ENCODE measurements at regions not wholly inside any gene's neighbourhood (a gene's known extent, or its start where the extent isn't known, plus 50 kb on each side); places are given as distances from the start of the nearest gene placed in this dataset.

DNA sequence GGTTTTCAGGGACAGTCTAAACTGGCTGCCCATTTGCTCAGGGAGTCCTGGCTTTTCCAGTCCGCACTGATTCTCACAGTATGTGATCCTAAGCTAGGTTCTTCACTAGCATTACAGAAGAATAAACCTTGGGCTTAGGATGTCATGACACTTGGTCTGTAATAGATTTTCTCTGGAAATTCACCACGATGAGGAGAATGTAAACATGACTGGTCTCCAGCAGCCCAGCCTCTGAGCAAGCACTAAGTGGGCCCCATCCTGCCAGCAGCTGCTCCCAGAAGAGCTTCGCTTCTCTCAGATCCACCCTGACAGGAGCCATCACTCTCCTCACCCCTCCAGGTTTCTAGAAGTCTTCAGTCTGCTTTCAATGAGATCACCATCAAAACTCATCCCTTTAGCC is 103.7 kb upstream of the ZPBP start:
- no peak for ATAC-seq (ENCODE audit: low read depth)
- Mint-ChIP-seq H3K27ac (no peak overlapping the region), H3K4me3 (no peak overlapping the region), H3K27me3 (no peaks in the 10 kb centered on the region), H3K4me1 (peaks cover 24% of the 10 kb centered on the region), H3K9me3 (no peaks in the 10 kb centered on the region), H3K36me3 (ENCODE audit: low read depth) (no peaks in the 10 kb centered on the region)
- POLR2A ChIA-PET = interaction anchor here (1.0 kb wide), 2 partner anchors 48 to 52 kb away, joined by 3 to 4 read pairs; no protein-coding TSS in a partner anchor
- no peak for DNase-seq
- intact Hi-C loops (cut with micrococcal nuclease) = loop anchor here (1.0 kb wide), 1 partner anchor 48 kb away; no protein-coding TSS in a partner anchor
- CTCF ChIA-PET = interaction anchor here (0.9 to 1.2 kb wide), 2 partner anchors 9 to 41 kb away, joined by 3 to 4 read pairs; no protein-coding TSS in a partner anchor
- TF ChIP-seq, protein P1, sequence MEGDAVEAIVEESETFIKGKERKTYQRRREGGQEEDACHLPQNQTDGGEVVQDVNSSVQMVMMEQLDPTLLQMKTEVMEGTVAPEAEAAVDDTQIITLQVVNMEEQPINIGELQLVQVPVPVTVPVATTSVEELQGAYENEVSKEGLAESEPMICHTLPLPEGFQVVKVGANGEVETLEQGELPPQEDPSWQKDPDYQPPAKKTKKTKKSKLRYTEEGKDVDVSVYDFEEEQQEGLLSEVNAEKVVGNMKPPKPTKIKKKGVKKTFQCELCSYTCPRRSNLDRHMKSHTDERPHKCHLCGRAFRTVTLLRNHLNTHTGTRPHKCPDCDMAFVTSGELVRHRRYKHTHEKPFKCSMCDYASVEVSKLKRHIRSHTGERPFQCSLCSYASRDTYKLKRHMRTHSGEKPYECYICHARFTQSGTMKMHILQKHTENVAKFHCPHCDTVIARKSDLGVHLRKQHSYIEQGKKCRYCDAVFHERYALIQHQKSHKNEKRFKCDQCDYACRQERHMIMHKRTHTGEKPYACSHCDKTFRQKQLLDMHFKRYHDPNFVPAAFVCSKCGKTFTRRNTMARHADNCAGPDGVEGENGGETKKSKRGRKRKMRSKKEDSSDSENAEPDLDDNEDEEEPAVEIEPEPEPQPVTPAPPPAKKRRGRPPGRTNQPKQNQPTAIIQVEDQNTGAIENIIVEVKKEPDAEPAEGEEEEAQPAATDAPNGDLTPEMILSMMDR (IDR thresholded peaks at IDR 0.05) = no peak

DNA sequence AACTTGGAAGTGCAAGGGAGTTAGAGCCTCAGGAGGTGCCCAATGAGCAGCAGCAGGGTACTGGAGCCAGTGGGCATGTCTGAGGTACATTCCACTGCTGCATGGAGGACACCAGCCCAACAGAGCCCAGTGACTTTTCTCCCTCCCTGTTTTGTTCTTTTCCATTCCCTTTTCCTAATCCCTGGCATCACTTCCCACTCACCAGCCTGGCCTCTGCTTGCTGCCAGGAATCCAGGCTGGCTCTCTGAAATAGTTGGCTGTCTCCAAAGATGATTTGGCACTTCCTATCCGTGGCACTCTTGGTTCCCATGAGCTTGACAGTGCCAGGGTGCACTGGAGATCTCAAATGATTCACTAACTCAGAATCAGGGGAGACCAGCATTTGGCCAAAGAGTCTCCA is 97.7 kb upstream of the ZPBP start:
- no peak for DNase-seq
- H3K27me3 Mint-ChIP-seq = no peaks in the 10 kb centered on the region
- ChIA-PET POLR2A (interaction anchor here (0.6 kb wide), 1 partner anchor 93 kb away, joined by 3 read pairs; no protein-coding TSS in a partner anchor), CTCF (no interaction called here)
- H3K36me3 Mint-ChIP-seq (ENCODE audit: low read depth) = no peaks in the 10 kb centered on the region
- H3K4me1 Mint-ChIP-seq = peaks cover 10% of the 10 kb centered on the region
- peaks cover 17% of the 10 kb centered on the region for H3K9me3 Mint-ChIP-seq
- H3K4me3 Mint-ChIP-seq = no peak overlapping the region
- H3K27ac Mint-ChIP-seq = no peak overlapping the region
- TF ChIP-seq, protein P1 (IDR thresholded peaks at IDR 0.05) = no peak
- intact Hi-C loops (cut with micrococcal nuclease) = no loop called here
- no peak for ATAC-seq (ENCODE audit: low read depth)

DNA sequence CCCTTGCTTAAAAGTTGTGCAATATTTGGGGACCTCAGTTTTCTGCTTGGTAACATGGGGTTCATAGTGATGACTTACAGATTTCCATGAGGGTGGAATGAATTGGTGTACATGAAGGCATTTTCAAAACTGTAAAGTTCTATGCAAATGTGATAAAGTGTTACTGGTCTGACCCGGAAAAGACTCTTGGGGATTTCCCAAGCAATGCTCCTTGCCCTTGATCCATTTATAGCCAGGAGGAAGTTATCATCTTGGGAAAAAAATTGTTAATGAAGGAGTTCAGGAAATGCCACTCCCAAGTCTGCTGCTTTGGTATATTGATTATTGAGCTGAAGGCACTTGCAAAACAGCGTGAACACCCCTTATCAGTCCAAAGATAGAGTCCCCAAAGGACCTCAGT is 96.3 kb upstream of the ZPBP start:
- no peak for DNase-seq
- H3K4me1 Mint-ChIP-seq = peaks cover 16% of the 10 kb centered on the region
- H3K4me3 Mint-ChIP-seq = no peak overlapping the region
- peaks cover 17% of the 10 kb centered on the region for H3K9me3 Mint-ChIP-seq
- no peak overlapping the region for H3K27ac Mint-ChIP-seq
- no peaks in the 10 kb centered on the region for H3K27me3 Mint-ChIP-seq
- POLR2A ChIA-PET = interaction anchor here (1.0 kb wide), 1 partner anchor 39 kb away, joined by 3 read pairs; no protein-coding TSS in a partner anchor
- intact Hi-C loops (cut with micrococcal nuclease) = no loop called here
- ATAC-seq (ENCODE audit: low read depth) = no peak
- no peaks in the 10 kb centered on the region for H3K36me3 Mint-ChIP-seq (ENCODE audit: low read depth)
- CTCF ChIA-PET = interaction anchor here (3.0 kb wide), 1 partner anchor 16 kb away, joined by 12 read pairs; no protein-coding TSS in a partner anchor
- TF ChIP-seq, protein P1 (IDR thresholded peaks at IDR 0.05) = no peak

DNA sequence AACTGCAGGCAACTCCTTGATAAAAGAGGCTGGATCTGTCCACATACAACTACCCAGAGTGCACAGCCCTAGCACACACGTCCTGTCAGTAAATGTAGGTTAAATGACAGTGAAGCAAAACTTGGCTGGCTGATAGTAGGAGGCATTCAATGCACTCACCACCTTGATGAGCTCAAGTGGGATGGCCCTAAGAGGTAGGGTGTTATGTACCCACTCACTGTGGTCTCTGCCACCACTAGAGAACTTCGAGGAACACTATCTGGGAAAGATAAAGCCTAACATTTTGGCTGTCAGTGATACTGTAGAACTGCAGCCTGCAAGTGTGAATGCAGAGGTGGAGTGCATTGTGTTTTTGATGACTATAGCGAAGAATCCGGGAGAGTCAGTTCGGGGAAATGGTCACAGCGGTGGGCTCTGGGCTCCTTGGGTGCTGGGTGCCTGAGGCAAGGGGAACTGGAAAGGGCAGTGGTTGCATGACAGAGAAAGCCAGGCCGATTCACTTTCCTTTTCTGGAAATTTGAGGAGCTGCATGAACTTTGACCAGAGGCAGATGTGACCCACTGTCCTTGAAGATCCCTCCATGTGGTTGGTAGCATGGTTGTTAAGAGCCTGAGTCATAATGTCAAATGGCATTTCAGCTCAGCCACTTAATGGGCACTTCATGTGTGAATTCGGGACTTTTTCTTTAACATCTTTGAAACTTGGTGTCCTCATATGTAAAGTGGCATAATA is 93.1 kb upstream of the ZPBP start:
- TF ChIP-seq, protein P1 (IDR thresholded peaks at IDR 0.05) = no peak
- H3K36me3 Mint-ChIP-seq (ENCODE audit: low read depth) = no peaks in the 10 kb centered on the region
- no peaks in the 10 kb centered on the region for H3K27me3 Mint-ChIP-seq
- ChIA-PET POLR2A (interaction anchor here (0.9 to 1.3 kb wide), 2 partner anchors 19 to 37 kb away, joined by 3 to 5 read pairs; no protein-coding TSS in a partner anchor), CTCF (interaction anchor here (1.9 kb wide), 1 partner anchor 33 kb away, joined by 4 read pairs; no protein-coding TSS in a partner anchor)
- no peak overlapping the region for H3K27ac Mint-ChIP-seq
- DNase-seq (no peak), ATAC-seq (ENCODE audit: low read depth) (no peak)
- no peak overlapping the region for H3K4me3 Mint-ChIP-seq
- H3K4me1 Mint-ChIP-seq = peaks cover 16% of the 10 kb centered on the region
- intact Hi-C loops (cut with micrococcal nuclease) = loop anchor here (2.0 kb wide), 1 partner anchor 17 kb away; no protein-coding TSS in a partner anchor
- peaks cover 17% of the 10 kb centered on the region for H3K9me3 Mint-ChIP-seq

DNA sequence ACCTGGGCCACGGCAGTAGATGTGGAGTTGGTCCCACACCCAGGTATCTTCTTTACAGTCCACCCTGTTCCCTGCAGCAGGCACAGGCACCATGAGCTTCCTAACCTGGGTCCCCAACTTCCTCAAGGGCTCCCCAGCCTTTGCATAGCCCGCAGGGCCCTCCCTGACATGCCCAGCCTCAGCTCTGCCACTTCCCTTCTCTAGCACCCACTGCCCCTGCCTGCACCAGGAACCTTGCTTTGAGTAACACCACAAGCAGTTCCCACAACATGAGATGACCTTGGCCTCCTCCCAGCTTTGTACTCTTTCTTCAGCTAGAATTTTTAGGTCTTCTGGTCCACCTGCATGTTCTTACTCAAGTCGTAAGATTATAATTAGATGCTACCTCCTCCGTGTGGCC is 92.2 kb upstream of the ZPBP start:
- ChIA-PET CTCF (no interaction called here), POLR2A (no interaction called here)
- Mint-ChIP-seq H3K4me3 (no peak overlapping the region), H3K36me3 (ENCODE audit: low read depth) (no peaks in the 10 kb centered on the region), H3K4me1 (peaks cover 16% of the 10 kb centered on the region), H3K27ac (no peak overlapping the region), H3K9me3 (peaks cover 14% of the 10 kb centered on the region), H3K27me3 (no peaks in the 10 kb centered on the region)
- ATAC-seq (ENCODE audit: low read depth) = no peak
- DNase-seq = no peak
- TF ChIP-seq, protein P1 (IDR thresholded peaks at IDR 0.05) = no peak
- intact Hi-C loops (cut with micrococcal nuclease) = loop anchor here (2.0 kb wide), 1 partner anchor 16 kb away; no protein-coding TSS in a partner anchor
